HepG2 (cell line): ENCODE measurements at regions not wholly inside any gene's neighbourhood (a gene's known extent, or its start where the extent isn't known, plus 50 kb on each side); places are given as distances from the start of the nearest gene placed in this dataset.
A peak's percentile ranks its signal among the peaks of the same experiment; 100 is the strongest.

Experiments
- AGO2 ChIP-seq: fragments of 200-400 bp; formaldehyde crosslinking; optimal IDR thresholded peaks from 2 replicates; pipeline ENCODE3; 2017; ENCODE audit warnings: mild to moderate bottlenecking, low read depth, low read length, moderate library complexity
- ATF4 ChIP-seq, 2 experiments: fragments of 450-650 bp in 1 of 2; sonication (generic) in 1 of 2; formaldehyde crosslinking; IDR thresholded peaks; 2 replicates each; pipeline versions ENCODE4 v1.5.0 to v1.8.0; 2020 to 2022; ENCODE audit warnings: mild to moderate bottlenecking in 1 of 2, missing genetic modification reagents in 1 of 2
- CEBPG ChIP-seq: IDR thresholded peaks from 2 replicates; pipeline ENCODE4 v1.6.1; 2016
- CTCF ChIP-seq: sonication (generic); formaldehyde crosslinking; IDR thresholded peaks from 2 replicates; pipeline ENCODE4 v1.5.0; 2020; ENCODE audit warnings: mild to moderate bottlenecking, missing genetic modification reagents, moderate library complexity
- HOXA9 ChIP-seq: sonication (generic); formaldehyde crosslinking; IDR thresholded peaks from 2 replicates; pipeline ENCODE4 v1.8.1; 2022; ENCODE audit warnings: missing genetic modification reagents, mild to moderate bottlenecking, moderate library complexity, borderline replicate concordance
- IRX3 ChIP-seq: sonication (generic); formaldehyde crosslinking; IDR thresholded peaks from 2 replicates; pipeline ENCODE4 v1.8.1; 2023; ENCODE audit warnings: mild to moderate bottlenecking, low read depth, missing genetic modification reagents, borderline replicate concordance
- MAFF ChIP-seq: IDR thresholded peaks from 2 replicates; pipeline ENCODE4 v1.6.1; 2011; ENCODE audit warnings: low read depth, low read length, improper control_type of control experiment
- MIER2 ChIP-seq: IDR thresholded peaks from 2 replicates; pipeline ENCODE4 v1.6.1; 2016; ENCODE audit warnings: missing biosample characterization, missing genetic modification reagents
- MYC ChIP-seq: sonication (generic); formaldehyde crosslinking; IDR thresholded peaks from 2 replicates; pipeline ENCODE4 v1.9.0; 2021; ENCODE audit warnings: missing genetic modification reagents, borderline replicate concordance
- NFYC ChIP-seq: IDR thresholded peaks from 2 replicates; pipeline ENCODE4 v1.6.1; 2016; ENCODE audit warnings: missing genetic modification reagents, missing compliant biosample characterization
- NR0B2 ChIP-seq: sonication (generic); formaldehyde crosslinking; IDR thresholded peaks from 2 replicates; pipeline ENCODE4 v1.4.0; 2020; ENCODE audit warnings: mild to moderate bottlenecking, missing genetic modification reagents
- RARA ChIP-seq: IDR thresholded peaks from 2 replicates; pipeline ENCODE4 v1.6.1; 2016; ENCODE audit warnings: missing genetic modification reagents, missing compliant biosample characterization
- SALL1 ChIP-seq: sonication (generic); formaldehyde crosslinking; IDR thresholded peaks from 2 replicates; pipeline ENCODE4 v1.8.0; 2022; ENCODE audit warnings: mild to moderate bottlenecking, missing genetic modification reagents
- TAF1 ChIP-seq: sonication (generic); formaldehyde crosslinking; IDR thresholded peaks from 2 replicates; pipeline ENCODE4 v1.4.0; 2020; ENCODE audit warnings: missing genetic modification reagents
- TGIF2 ChIP-seq: IDR thresholded peaks from 2 replicates; pipeline ENCODE4 v1.6.1; 2016; ENCODE audit warnings: control low read depth, missing compliant biosample characterization
- ZGPAT ChIP-seq: IDR thresholded peaks from 2 replicates; pipeline ENCODE4 v1.6.1; 2016; ENCODE audit warnings: mild to moderate bottlenecking
- ZNF350 ChIP-seq: sonication (generic); formaldehyde crosslinking; IDR thresholded peaks from 2 replicates; pipeline ENCODE4 v1.4.0; 2020; ENCODE audit warnings: mild to moderate bottlenecking, low read depth, missing genetic modification reagents, borderline replicate concordance
- TF ChIP-seq, protein P1 (sequence below): sonication (generic); formaldehyde crosslinking; IDR thresholded peaks from 2 replicates; pipeline ENCODE4 v1.5.0; 2020; ENCODE audit warnings: missing genetic modification reagents
- TF ChIP-seq, protein P2 (sequence below): sonication (generic); formaldehyde crosslinking; IDR thresholded peaks from 2 replicates; pipeline ENCODE4 v1.4.0; 2020; ENCODE audit warnings: missing genetic modification reagents
- TF ChIP-seq, protein P3 (sequence below): sonication (generic); formaldehyde crosslinking; IDR thresholded peaks from 2 replicates; pipeline ENCODE4 v1.4.0; 2020; ENCODE audit warnings: missing genetic modification reagents, mild to moderate bottlenecking, borderline replicate concordance

DNA sequence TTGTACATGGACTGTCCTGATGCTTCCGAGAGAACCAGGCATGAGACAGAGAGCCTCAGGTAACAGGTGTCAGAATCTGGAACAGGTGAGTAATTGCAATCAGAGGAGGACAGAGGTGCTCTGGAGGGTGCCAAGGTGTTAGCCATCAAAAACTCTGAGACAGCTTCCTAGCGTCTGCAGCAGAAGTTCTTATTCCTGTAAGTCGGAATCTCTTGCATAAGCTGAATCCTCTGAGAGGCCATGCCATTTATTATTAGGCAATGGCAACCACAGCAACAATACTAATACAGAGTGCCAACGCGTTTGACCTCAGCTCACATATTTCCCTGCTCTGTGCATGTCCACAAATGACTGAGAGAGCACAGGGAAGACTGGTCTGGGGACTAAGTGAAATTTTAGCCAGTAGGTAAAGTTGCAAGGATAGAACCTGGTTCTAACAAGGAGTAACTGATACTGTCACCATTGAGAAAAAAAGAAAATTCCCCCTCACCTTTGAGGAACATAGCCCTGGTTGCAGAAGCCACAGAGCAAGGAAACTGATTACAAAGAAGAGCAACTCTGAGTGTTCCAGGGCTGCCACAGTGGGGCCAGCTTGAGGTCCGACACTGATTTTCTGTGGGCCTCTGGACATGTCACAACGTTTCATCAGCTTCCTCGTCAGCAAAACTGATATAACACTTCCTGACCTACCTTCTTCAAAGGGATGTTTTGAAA lies 55.1 kb upstream of the ACSL3 start (continued):
- TF ChIP-seq MIER2 (CRISPR knock-in tag) (no peak), ZNF350 (CRISPR knock-in tag) (peak; percentile 73; the same call in 1 of the 2 replicates), NR0B2 (CRISPR knock-in tag) (no peak), MYC (CRISPR knock-in tag) (peak; percentile 19; the same call in 1 of the 2 replicates), MAFF (peak; percentile 67), ZGPAT (peak; percentile 66; the same call in 1 of the 2 replicates), IRX3 (no peak), ATF4 (CRISPR knock-in tag; IDR thresholded peaks at IDR 0.05) (peak; percentile 93 to 99), SALL1 (peak; percentile 85), CEBPG (CRISPR knock-in tag) (peak; percentile 97), TGIF2 (CRISPR knock-in tag) (peak; percentile 67; the same call in 1 of the 2 replicates), TAF1 (no peak; the same call in 1 of the 2 replicates), NFYC (CRISPR knock-in tag) (no peak), CTCF (CRISPR knock-in tag) (peak; percentile 21; the same call in 1 of the 2 replicates), AGO2 (no peak), RARA (CRISPR knock-in tag) (peak; percentile 82), HOXA9 (CRISPR knock-in tag) (no peak)
- TF ChIP-seq, protein P1, sequence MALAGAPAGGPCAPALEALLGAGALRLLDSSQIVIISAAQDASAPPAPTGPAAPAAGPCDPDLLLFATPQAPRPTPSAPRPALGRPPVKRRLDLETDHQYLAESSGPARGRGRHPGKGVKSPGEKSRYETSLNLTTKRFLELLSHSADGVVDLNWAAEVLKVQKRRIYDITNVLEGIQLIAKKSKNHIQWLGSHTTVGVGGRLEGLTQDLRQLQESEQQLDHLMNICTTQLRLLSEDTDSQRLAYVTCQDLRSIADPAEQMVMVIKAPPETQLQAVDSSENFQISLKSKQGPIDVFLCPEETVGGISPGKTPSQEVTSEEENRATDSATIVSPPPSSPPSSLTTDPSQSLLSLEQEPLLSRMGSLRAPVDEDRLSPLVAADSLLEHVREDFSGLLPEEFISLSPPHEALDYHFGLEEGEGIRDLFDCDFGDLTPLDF (CRISPR knock-in tag) = no peak
- TF ChIP-seq, protein P2, sequence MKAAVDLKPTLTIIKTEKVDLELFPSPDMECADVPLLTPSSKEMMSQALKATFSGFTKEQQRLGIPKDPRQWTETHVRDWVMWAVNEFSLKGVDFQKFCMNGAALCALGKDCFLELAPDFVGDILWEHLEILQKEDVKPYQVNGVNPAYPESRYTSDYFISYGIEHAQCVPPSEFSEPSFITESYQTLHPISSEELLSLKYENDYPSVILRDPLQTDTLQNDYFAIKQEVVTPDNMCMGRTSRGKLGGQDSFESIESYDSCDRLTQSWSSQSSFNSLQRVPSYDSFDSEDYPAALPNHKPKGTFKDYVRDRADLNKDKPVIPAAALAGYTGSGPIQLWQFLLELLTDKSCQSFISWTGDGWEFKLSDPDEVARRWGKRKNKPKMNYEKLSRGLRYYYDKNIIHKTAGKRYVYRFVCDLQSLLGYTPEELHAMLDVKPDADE (CRISPR knock-in tag) = no peak
- TF ChIP-seq, protein P3, sequence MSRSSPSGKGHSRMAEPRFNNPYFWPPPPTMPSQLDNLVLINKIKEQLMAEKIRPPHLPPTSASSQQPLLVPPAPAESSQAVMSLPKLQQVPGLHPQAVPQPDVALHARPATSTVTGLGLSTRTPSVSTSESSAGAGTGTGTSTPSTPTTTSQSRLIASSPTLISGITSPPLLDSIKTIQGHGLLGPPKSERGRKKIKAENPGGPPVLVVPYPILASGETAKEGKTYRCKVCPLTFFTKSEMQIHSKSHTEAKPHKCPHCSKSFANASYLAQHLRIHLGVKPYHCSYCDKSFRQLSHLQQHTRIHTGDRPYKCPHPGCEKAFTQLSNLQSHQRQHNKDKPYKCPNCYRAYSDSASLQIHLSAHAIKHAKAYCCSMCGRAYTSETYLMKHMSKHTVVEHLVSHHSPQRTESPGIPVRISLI (CRISPR knock-in tag) = peak; percentile 41; the same call in 1 of the 2 replicates
